ENCODE measurements at regions not wholly inside any gene's neighbourhood (a gene's known extent, or its start where the extent isn't known, plus 50 kb on each side); places are given as distances from the start of the nearest gene placed in this dataset.

GRCh38 chr5:89010512-89010911 is 127.5 kb upstream of the MEF2C start:
- DNase-seq, result no peak

- no peak for DNase-seq
Observed at GRCh38 chr5:89008291-89008690, 125.3 kb upstream of the MEF2C start.

- DNase-seq, result no peak
Observed at GRCh38 chr5:89005990-89006389, 123.0 kb upstream of the MEF2C start.

GRCh38 chr5:89004379-89004778 is 121.4 kb upstream of the MEF2C start:
- DNase-seq, result no peak

GRCh38 chr5:89003563-89004036 is 120.6 kb upstream of the MEF2C start:
- DNase-seq, result no peak

- no peak for DNase-seq
Observed at GRCh38 chr5:88999853-89000252, 116.9 kb upstream of the MEF2C start.

GRCh38 chr5:88997937-88998336 is 115.0 kb upstream of the MEF2C start:
- no peak for DNase-seq

GRCh38 chr5:88984040-88984439 is 101.1 kb upstream of the MEF2C start:
- DNase-seq, result no peak

- no peak for DNase-seq
Observed at GRCh38 chr5:88979726-88980125, 96.7 kb upstream of the MEF2C start.

- DNase-seq, result peak; percentile 85
Observed at GRCh38 chr5:88979244-88979643, 96.3 kb upstream of the MEF2C start.

GRCh38 chr5:88976914-88977313 is 93.9 kb upstream of the MEF2C start:
- DNase-seq, result no peak

- DNase-seq, result no peak
Observed at GRCh38 chr5:88967633-88968585, 84.9 kb upstream of the MEF2C start.

- no peak for DNase-seq
Observed at GRCh38 chr5:88964831-88965230, 81.8 kb upstream of the MEF2C start.

GRCh38 chr5:88957013-88957412 is 74.0 kb upstream of the MEF2C start:
- DNase-seq, result no peak

GRCh38 chr5:88956416-88956815 is 73.4 kb upstream of the MEF2C start:
- DNase-seq, result no peak

GRCh38 chr5:88955403-88955802 is 72.4 kb upstream of the MEF2C start:
- no peak for DNase-seq

- no peak for DNase-seq
Observed at GRCh38 chr5:88954511-88954910, 71.5 kb upstream of the MEF2C start.

GRCh38 chr5:88952996-88953643 is 70.1 kb upstream of the MEF2C start:
- no peak for DNase-seq

- DNase-seq, result peak; percentile 39
Observed at GRCh38 chr5:88952344-88952743, 69.4 kb upstream of the MEF2C start.

GRCh38 chr5:88951457-88951856 is 68.5 kb upstream of the MEF2C start:
- no peak for DNase-seq

GRCh38 chr5:88948746-88949600 is 66.0 kb upstream of the MEF2C start:
- DNase-seq, result no peak

GRCh38 chr5:88944751-88945531 is 62.0 kb upstream of the MEF2C start:
- DNase-seq, result peak; percentile 55
